H9 (cell line): ENCODE measurements at regions not wholly inside any gene's neighbourhood (a gene's known extent, or its start where the extent isn't known, plus 50 kb on each side); places are given as distances from the start of the nearest gene placed in this dataset.

ENCODE experiments used
- DNase-seq: peaks from one replicate; pipeline ENCODE4 v3.0.0-alpha.2; 2017
- H2AFZ ChIP-seq: one replicate; pipeline ENCODE4 v1.6.1; 2013; ENCODE audit warnings: mild to moderate bottlenecking, low read length, control low read depth, moderate library complexity
- H2AK5ac ChIP-seq: 2 replicates; pipeline ENCODE4 v1.6.1; 2013; ENCODE audit warnings: low read length, control low read depth, mixed read lengths; ENCODE audit not compliant: insufficient read length
- H2BK120ac ChIP-seq: one replicate; pipeline ENCODE4 v1.6.1; 2013; ENCODE audit warnings: low read depth, mild to moderate bottlenecking, low read length, control low read depth, inconsistent platforms; ENCODE audit not compliant: poor library complexity, severe bottlenecking
- H2BK12ac ChIP-seq: 2 replicates; pipeline ENCODE4 v1.6.1; 2013; ENCODE audit warnings: low read length, control low read depth, mixed read lengths, low read depth; ENCODE audit not compliant: insufficient read length
- H2BK15ac ChIP-seq: 2 replicates; pipeline ENCODE4 v1.6.1; 2013; ENCODE audit warnings: low read depth, low read length, control low read depth
- H2BK20ac ChIP-seq: one replicate; pipeline ENCODE4 v1.6.1; 2013; ENCODE audit warnings: low read depth, mild to moderate bottlenecking, low read length, control low read depth, inconsistent platforms; ENCODE audit not compliant: poor library complexity, severe bottlenecking
- H2BK5ac ChIP-seq: 2 replicates; pipeline ENCODE4 v1.6.1; 2013; ENCODE audit warnings: low read length, control low read depth, mixed read lengths; ENCODE audit not compliant: insufficient read length
- H3K14ac ChIP-seq: 2 replicates; pipeline ENCODE4 v1.6.1; 2013; ENCODE audit warnings: low read length, control low read depth; ENCODE audit not compliant: insufficient read depth
- H3K18ac ChIP-seq: 2 replicates; pipeline ENCODE4 v1.6.1; 2013; ENCODE audit warnings: low read depth, mild to moderate bottlenecking, mixed read lengths, low read length, control low read depth; ENCODE audit not compliant: insufficient read length
- H3K23ac ChIP-seq: 2 replicates; pipeline ENCODE4 v1.6.1; 2013; ENCODE audit warnings: low read length, control low read depth, mixed read lengths, low read depth; ENCODE audit not compliant: insufficient read length
- H3K23me2 ChIP-seq: 2 replicates; pipeline ENCODE4 v1.6.1; 2013; ENCODE audit warnings: low read depth, mild to moderate bottlenecking, mixed read lengths, low read length, control low read depth; ENCODE audit not compliant: insufficient read length, poor library complexity, severe bottlenecking
- H3K27ac ChIP-seq: 2 replicates; pipeline ENCODE4 v1.5.1; 2013; ENCODE audit warnings: low read length, control low read depth, mixed read lengths, low read depth; ENCODE audit not compliant: insufficient read length
- H3K27me3 ChIP-seq: 2 replicates; pipeline ENCODE4 v1.6.1; 2013; ENCODE audit warnings: low read length, control low read depth, inconsistent platforms; ENCODE audit not compliant: insufficient read depth
- H3K4ac ChIP-seq: 2 replicates; pipeline ENCODE4 v1.6.1; 2013; ENCODE audit warnings: low read depth, mild to moderate bottlenecking, control low read depth, inconsistent platforms, low read length, moderate library complexity
- H3K4me1 ChIP-seq: 2 replicates; pipeline ENCODE4 v1.6.1; 2013; ENCODE audit warnings: low read length, control low read depth, inconsistent platforms; ENCODE audit not compliant: insufficient read depth
- H3K4me2 ChIP-seq: 2 replicates; pipeline ENCODE4 v1.6.1; 2013; ENCODE audit warnings: low read length, control low read depth, mixed read lengths; ENCODE audit not compliant: insufficient read length, insufficient read depth
- H3K56ac ChIP-seq: 2 replicates; pipeline ENCODE4 v1.6.1; 2013; ENCODE audit warnings: low read depth, mild to moderate bottlenecking, mixed read lengths, low read length, control low read depth; ENCODE audit not compliant: insufficient read length
- H3K79me1 ChIP-seq: 2 replicates; pipeline ENCODE4 v1.6.1; 2013; ENCODE audit warnings: low read depth, mild to moderate bottlenecking, moderate library complexity, low read length, control low read depth, inconsistent platforms; ENCODE audit not compliant: insufficient read depth, poor library complexity, severe bottlenecking
- H3K79me2 ChIP-seq: 2 replicates; pipeline ENCODE4 v1.6.1; 2013; ENCODE audit warnings: low read length, control low read depth, inconsistent platforms; ENCODE audit not compliant: insufficient read depth
- H3K9ac ChIP-seq: 2 replicates; pipeline ENCODE4 v1.6.1; 2013; ENCODE audit warnings: low read length, control low read depth, mixed read lengths; ENCODE audit not compliant: insufficient read length; ENCODE audit errors: extremely low read depth
- H3K9me3 ChIP-seq: one replicate; pipeline ENCODE4 v1.6.1; 2013; ENCODE audit warnings: low read depth, low read length, inconsistent platforms; ENCODE audit not compliant: control insufficient read depth
- H3T11ph ChIP-seq: one replicate; pipeline ENCODE4 v1.6.1; 2013; ENCODE audit warnings: mild to moderate bottlenecking, low read length, control low read depth, inconsistent platforms
- H4K20me1 ChIP-seq: one replicate; pipeline ENCODE4 v1.6.1; 2013; ENCODE audit not compliant: control insufficient read depth, insufficient read length, insufficient read depth
- H4K5ac ChIP-seq: 2 replicates; pipeline ENCODE4 v1.6.1; 2013; ENCODE audit warnings: low read depth, mild to moderate bottlenecking, mixed read lengths, low read length, control low read depth; ENCODE audit not compliant: insufficient read length
- H4K8ac ChIP-seq: replicated peaks from 2 replicates; pipeline ENCODE4 v1.6.1; 2013; ENCODE audit warnings: low read length, control low read depth, mixed read lengths, low read depth; ENCODE audit not compliant: insufficient read length
- H4K91ac ChIP-seq: 2 replicates; pipeline ENCODE4 v1.6.1; 2013; ENCODE audit warnings: low read depth, mild to moderate bottlenecking, moderate library complexity, mixed read lengths, low read length, control low read depth; ENCODE audit not compliant: insufficient read length
- H3K27ac Mint-ChIP-seq, 3 experiments: 2 replicates in 2 of 3; 3 replicates in 1 of 3; pipeline ENCODE4 v1.8.0; 2020 to 2021; ENCODE audit warnings: mixed read lengths in 3 of 3, mild to moderate bottlenecking in 1 of 3, moderate library complexity in 1 of 3
- H3K27me3 Mint-ChIP-seq: 2 replicates; pipeline ENCODE4 v1.8.0; 2021; ENCODE audit warnings: low read depth, mild to moderate bottlenecking, moderate library complexity, mixed read lengths
- H3K36me3 Mint-ChIP-seq, 3 experiments: 2 replicates in 2 of 3; 3 replicates in 1 of 3; pipeline ENCODE4 v1.8.0; 2020 to 2021; ENCODE audit warnings: low read depth in 3 of 3, mixed read lengths in 3 of 3; ENCODE audit not compliant: insufficient read depth in 1 of 3
- H3K4me1 Mint-ChIP-seq, 2 experiments: 2 replicates each; pipeline ENCODE4 v1.8.0; 2020; ENCODE audit warnings: mixed read lengths in 2 of 2
- H3K4me3 Mint-ChIP-seq, 2 experiments: 2 replicates in 1 of 2; 3 replicates in 1 of 2; pipeline ENCODE4 v1.8.0; 2020 to 2021; ENCODE audit warnings: mild to moderate bottlenecking in 2 of 2, mixed read lengths in 2 of 2, moderate library complexity in 1 of 2
- H3K9me3 Mint-ChIP-seq, 2 experiments: 2 replicates in 1 of 2; 3 replicates in 1 of 2; pipeline ENCODE4 v1.8.0; 2020; ENCODE audit warnings: mild to moderate bottlenecking in 2 of 2, mixed read lengths in 2 of 2, moderate library complexity in 1 of 2
- CTCF ChIP-seq: fragments of 200-600 bp; sonication (generic); conservative IDR thresholded peaks from 3 replicates; pipeline ENCODE4 v1.8.0; 2021; ENCODE audit warnings: antibody characterized with exemption, mild to moderate bottlenecking
- WGBS: extraction: QIAGEN DNeasy Blood & Tissue Kit; methylation state at CpG from one replicate; pipeline ENCODE4 v1.1.7; 2013; ENCODE audit warnings: missing lambda C conversion rate, low lambda C conversion rate, mixed read lengths; ENCODE audit not compliant: insufficient read length; ENCODE audit errors: extremely low coverage; 5-methylcytosine and 5-hydroxymethylcytosine counted together

DNA sequence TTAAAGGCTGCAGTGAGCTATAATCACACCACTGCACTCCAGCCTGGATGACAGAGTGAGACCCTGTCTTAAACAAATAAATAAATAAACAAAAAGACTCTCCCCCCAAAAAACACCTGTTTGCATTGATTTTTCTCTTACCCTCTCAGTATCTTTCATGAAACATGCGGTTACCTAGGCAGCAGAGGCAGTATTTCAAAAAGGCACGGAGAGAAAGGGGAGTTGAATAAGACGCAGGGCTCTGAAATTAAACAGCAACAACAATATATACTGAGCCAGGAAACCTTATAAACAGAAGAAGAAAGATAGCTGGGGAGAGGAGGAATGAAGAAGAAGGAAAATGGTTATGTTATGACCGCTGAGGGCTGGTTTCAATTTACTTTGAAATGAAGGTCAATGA, 277.6 kb downstream of the BTG1 start:
- H2BK15ac ChIP-seq, result no peak overlapping the region
- H3K18ac ChIP-seq, result no peak overlapping the region
- H3K27ac Mint-ChIP-seq, result no peak overlapping the region
- no peak overlapping the region for H2BK20ac ChIP-seq
- no CpG with 5 or more reads among the region's 4 CpGs for WGBS
- peaks cover 0 to 5% of the 10 kb centered on the region in 2 experiments; a peak in 1 of 5 replicates for H3K9me3 Mint-ChIP-seq
- no peak overlapping the region for H4K5ac ChIP-seq
- no peaks in the 10 kb centered on the region for H3K9me3 ChIP-seq
- H3K4me2 ChIP-seq, result no peak overlapping the region
- H3K27ac ChIP-seq, result no peak overlapping the region
- H4K91ac ChIP-seq, result no peak overlapping the region
- no peaks in the 10 kb centered on the region for H3K27me3 ChIP-seq
- no peak for TF ChIP-seq CTCF
- no peak overlapping the region for H4K8ac ChIP-seq
- no peaks in the 10 kb centered on the region; a peak in 1 of 4 replicates for H3K4me1 Mint-ChIP-seq
- H3K4me1 ChIP-seq, result no peaks in the 10 kb centered on the region
- H3K36me3 Mint-ChIP-seq, result peaks cover 0 to 4% (median 0%) of the 10 kb centered on the region in 3 experiments; a peak in 1 of 7 replicates
- H3K4ac ChIP-seq, result no peak overlapping the region
- H3K79me1 ChIP-seq, result no peaks in the 10 kb centered on the region
- H3K4me3 Mint-ChIP-seq, result no peak overlapping the region
- no peak overlapping the region for H2AFZ ChIP-seq
- no peak overlapping the region for H3T11ph ChIP-seq
- no peak for DNase-seq
- H3K14ac ChIP-seq, result no peak overlapping the region
- H2AK5ac ChIP-seq, result no peak overlapping the region
- H3K9ac ChIP-seq, result no peak overlapping the region
- no peak overlapping the region for H2BK120ac ChIP-seq
- no peaks in the 10 kb centered on the region for H3K27me3 Mint-ChIP-seq
- no peaks in the 10 kb centered on the region for H3K79me2 ChIP-seq
- H3K23me2 ChIP-seq, result no peaks in the 10 kb centered on the region
- no peaks in the 10 kb centered on the region for H4K20me1 ChIP-seq
- no peak overlapping the region for H3K56ac ChIP-seq
- H2BK12ac ChIP-seq, result no peak overlapping the region
- H2BK5ac ChIP-seq, result no peak overlapping the region
- no peak overlapping the region for H3K23ac ChIP-seq
